HPDE6-E6E7 (cell line): ENCODE measurements at regions not wholly inside any gene's neighbourhood (a gene's known extent, or its start where the extent isn't known, plus 50 kb on each side); places are given as distances from the start of the nearest gene placed in this dataset.

Source experiments
- DNase-seq: peaks from one replicate; pipeline ENCODE4 v3.0.0; 2011; ENCODE audit warnings: missing footprints; ENCODE audit errors: extremely low spot score

DNA sequence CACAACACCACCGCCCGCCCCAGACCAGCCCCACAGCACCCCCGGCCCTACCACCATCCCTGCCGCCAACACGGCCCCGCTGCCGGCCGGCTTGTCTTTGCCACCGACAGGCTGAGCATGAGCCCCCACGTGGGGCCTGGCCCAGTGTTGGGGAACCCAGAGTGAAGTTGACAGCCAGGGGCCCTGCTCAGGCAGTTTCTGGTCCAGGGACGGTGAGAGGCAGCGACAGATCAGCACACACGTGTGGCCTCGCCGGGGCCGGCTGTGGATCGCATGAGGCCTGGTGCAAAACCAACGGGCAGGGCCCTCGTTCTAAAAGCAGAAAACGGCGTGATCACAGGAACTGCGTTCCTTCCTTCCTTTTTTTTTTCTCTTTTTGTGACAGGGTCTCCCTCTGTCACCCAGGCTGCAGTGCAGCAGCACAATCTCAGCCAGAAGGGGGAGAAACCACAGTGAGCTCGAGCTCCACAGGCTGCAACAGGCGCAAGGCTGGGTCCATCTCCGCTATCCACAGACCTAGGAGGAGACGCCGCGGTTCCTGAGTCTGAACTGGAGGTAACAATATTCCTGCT lies 50.5 kb upstream of the FBRSL1 start:
- DNase-seq, result no peak

DNA sequence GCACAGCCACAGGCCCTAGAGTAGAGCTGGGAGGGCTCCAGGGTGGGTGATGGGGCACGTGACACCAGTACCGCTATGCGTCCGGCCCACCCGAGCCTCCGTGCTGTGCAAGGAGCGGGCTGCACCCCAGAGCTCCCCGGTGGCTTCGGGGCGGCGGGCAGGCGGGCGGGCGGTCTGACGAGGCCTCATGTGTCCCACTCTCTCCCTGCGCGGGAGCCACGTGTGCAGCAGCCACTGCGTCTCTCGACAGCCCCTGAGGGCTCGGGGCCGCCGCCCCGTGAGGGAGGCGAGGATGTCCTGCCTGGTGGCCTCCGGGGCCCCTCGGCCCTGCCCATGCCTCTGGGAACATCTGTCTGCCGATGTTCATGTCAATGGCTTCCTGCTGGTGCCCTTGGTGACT lies 51.2 kb upstream of the FBRSL1 start:
- no peak for DNase-seq

DNA sequence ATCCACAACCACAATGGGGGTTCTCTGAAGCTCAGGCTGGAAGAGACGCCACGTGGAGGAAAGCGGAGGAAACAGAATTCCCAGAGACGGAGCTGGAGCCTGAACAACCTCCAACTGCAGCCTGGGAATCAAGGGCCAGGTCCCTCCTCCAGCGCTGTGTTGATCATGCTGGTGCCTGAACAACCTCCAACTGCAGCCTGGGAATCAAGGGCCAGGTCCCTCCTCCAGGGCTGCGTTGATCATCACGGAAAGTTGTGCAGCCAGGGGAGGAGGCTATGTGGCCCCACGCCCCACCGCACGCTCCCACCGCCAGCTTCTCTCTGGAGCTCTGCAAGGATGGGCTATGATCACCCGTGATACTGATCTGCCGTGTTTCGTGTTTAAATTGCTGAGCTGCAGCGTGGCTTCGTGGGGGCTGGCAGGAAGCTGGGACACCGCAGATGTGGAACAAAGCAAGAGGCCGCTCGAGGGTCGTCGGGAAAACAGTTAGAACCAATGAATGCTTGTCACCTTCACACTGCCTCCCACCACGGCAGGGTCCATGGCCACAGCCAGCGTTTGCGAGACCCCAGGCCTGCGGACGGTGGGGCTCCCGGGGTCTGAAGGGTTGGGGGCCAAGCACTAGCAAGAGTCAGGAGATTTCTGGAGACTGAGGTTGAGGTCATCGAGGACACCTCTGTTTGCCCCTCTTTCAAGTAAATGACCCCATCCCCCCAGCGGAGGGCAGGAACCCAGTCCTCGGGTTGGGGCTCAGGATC lies 51.8 kb upstream of the FBRSL1 start:
- no peak for DNase-seq

DNA sequence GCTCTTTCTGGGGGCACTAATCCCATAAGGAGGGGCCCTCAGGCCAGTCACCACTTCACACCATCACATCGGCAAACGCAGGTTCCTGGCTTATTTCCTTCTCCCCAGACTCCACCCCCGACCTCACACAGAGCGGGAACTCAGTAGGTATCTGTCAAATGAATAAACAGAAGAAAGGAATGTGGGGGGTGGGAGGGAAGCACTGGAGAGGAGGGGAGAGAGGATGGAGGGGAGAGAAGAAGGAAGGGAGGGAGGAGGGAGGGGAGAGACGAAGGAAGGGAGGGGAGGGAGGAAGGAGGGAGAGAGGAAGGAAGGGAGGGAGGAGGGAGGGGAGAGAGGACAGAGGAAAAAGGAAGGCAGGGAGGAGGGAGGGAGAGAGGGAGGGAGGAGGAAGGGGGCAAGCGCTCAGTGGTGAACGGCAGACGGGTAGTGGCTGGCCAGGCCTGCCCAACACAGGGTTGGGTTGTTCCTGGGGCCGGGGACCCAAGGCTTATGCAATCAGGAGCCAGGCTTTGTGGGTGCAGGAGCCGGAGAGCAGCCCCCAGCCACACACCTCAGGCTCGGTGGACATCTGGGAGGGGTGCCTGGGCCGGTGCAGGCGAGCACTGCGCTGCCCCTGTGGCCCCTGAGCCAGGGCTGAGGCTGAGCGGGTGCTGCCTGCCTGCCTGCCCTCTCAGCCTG lies 52.6 kb upstream of the FBRSL1 start:
- no peak for DNase-seq

DNA sequence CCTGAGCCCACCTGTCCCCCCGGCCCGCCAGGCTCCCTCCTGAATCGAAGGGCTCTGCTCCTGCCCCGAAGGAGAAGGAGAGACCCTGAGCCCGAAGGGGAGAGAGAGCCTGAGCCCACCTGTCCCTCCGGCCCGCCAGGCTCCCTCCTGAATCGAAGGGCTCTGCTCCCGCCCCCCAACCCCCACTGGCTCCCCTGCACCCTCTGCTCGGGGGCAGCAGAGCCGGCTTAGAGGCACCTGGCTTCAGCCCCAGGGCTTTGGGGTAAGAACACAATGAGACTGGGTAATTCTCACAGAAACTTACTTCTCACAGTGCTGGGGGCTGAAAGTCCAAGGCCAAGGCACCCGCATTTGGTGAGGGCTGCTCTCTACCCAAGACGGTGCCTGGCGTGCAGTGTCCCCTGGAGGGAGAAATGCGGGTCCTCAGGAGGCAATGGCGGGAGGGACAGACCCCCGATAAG lies 53.1 kb upstream of the FBRSL1 start:
- DNase-seq, result no peak

DNA sequence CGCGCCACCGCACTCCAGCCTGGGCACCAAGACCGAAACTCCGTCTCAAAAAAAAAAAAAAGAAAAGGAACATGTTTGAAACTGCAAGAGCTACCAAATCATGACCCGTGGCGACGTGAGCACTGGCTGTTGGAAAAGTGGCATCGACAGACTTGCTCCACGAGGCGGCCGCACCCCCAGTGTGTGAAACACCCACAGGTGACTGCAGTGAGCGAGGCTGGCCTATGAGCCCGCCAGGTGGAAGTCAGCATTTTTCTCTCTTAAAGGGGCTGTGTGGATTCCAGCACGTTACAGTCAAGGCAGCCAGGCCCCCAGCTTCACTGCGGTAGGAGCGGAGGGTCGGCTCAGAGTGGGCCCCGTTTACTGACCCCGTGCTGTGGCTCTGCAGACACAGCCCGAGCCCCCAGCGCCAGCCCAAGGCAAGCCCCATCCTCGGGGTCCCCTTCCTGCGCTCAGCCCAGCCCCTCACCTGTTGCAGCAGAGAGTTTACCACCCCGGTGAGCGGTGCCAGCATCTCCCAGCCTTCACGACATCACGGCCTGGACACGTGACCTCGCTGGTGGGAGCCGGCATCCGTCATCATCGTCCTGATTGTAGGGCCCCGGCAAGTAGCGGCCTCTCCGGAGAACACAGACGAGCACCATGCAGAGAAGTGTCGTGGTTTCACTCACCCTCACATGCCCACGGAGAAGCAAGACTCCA lies 54.3 kb upstream of the FBRSL1 start:
- DNase-seq, result no peak

DNA sequence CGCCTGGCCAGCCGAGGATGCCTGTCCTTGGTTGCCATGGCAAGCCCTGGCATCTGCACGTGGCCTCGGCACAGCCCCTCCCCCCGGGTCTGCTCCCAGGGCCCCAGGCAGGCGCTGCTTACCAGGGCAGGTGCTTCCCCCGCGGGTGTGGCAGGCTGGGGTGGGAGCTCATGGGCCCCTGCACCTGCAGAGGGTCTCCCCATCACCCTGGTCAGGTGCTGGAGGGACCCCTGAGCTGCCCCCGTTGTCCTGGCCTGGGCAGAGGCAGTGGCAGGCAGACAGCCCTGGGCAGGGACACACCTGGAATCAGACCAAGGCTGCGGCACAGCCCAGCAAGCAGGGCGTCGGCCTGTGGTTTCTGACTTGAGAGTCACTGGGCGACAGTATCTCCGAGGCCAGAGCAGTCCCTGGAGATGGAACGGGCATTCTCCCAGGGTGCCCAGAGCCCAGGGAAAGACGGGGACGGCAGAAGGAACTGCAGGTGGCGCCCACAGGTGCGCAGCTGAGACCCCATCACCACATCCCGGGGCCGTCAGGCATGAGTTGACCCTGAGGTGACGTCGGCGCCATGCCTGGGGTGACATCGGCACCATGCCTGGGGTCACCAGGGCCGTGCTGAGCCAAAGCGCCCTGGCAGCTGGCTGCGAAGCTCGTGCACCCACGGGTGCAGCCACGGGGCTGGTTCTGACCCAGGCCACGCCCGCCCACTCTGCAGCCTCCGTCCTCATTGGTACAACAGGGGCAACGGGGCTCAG lies 56.1 kb upstream of the FBRSL1 start:
- DNase-seq, result no peak

DNA sequence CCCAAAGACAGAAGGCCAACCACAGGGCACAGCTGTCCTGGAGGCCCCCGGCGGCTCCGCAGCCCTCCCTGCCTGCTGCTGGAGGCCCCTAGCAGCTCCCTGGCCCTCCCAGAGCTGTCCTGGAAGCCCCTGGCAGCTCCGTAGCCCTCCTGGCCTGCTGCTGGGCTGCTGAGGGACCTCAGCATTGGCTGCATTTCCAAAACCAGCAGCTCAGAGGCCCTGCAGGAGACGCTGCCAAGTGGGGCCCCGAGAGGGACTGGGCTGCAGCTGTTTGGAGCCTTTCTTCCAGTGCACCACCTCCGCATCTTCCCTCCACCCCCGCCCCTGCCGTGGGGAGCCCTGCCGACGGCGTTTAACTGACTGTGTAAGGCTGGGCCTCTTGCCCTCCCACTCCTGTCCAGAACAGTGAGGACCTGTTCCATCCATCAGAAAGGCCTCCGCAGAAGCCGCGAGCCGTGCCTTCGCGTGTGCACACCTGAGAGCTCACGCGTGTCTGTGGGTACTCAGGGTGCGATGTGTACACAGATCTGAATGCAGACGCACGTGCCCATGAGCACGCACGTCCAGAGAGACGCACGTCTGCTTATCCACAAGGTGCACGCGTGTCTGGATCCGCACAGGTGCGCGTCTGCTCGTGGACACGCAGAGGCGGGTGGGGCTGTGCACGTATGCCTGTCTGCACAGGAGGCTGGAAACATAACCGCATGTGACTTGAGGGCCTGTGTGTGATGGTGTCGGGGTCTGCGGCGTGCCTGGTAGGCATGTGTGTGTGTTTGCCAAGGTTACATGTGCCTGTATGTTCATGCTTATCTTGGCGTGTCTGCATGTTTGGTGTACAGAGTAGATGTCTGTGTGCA lies 57.0 kb upstream of the FBRSL1 start:
- DNase-seq, result no peak

DNA sequence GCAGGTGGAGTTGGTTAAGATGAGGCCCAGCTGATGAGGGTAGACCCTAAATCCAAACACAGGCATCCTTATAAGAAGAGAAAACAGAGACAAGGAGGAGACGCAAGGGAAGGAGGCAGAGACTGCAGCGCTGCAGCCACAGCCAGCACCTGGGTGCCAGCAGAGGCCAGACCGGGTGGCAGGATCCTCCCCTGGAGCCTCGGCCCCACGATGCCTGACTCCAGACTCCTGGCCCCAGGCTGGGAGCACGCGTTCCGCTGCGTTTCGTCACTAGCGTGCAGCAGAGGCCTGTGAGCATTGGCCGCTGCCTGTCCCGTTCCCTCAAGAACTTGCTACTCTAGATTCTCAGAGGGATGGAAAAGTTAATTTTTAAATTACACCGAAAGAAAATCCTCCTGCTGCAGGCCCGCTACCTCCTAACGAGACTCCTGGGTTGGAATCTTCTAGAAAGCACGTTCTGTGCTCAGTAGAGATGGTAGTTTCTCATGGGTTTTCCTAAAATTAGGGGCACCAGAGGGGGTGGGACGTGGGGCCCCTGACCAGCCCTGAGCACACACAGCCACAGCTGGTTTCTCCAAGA lies 57.7 kb upstream of the FBRSL1 start:
- DNase-seq, result no peak

DNA sequence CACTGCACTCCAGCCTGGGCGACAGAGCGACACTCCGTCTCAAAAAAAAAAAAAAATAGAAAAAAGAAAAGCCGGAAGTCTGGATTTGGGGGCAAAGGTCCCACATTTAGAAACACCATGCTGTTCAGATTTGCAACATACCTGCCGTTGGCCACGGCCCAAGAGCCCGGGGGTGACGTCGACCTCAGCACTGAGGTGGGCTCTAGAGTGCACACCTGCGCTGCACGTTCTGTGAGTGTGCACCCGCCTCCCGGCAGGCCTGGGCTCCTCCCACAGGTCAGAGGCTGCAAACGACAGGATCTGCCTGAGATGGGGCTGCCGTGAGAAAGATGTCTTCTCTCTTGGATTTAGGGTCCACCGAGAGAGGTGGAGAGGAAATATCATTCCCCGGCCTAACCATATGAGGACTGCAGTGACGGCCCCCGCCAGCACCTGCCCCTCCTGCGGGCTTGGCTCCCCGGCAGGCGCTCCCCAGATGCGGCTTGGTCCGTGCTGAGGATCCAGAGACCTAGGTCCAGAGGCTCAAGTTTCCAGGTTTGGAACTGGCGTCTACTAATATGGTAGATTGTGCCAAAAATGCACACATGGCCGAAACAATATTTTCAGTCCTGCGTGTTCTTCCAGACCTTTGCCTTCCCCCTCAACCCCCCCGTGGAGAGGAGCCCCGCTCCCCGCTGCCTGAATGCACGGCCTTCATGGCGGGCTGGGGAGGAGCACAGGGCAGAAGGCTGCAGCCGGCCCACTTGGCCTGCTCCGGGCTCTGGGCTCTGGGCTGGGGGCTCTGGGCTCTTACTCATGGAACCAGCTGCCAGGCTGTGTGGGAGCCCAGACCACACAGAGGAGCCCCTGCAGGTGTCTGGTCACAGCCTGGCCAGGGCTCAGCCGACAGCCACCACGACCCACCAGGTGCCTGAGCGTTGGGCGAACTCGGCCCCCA lies 58.8 kb upstream of the FBRSL1 start:
- no peak for DNase-seq

DNA sequence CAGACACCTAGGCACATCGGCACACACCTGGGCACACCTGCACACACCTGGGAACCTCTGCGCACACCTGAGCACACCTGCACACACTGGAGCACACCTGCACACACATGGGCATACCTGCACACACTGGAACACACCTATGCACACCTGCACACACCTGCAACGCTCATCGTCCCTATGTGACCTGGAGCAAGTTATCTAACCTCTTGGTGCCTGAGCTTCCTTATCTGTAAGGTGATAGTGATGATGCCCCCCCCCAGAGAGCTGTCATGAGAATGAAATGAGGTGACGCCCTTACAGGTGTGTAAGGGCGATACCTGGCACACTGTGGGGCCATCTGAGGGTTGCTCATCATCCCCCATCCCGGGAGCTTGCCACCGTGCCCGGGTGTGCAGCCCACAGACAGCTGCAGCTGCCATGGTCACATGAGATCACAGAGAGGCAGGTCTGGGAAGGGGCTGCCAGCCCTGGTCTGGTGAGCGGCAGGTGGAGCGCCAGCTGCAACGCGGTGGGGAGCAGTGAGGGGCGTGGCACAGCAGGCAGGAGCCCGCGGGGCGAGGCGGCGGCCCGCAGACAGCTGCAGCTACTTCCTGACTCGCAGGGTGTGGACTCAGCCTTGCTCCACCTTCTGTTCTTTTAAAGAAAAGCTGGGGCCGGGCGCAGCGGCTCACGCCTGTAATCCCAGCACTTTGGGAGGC lies 59.9 kb upstream of the FBRSL1 start:
- DNase-seq, result peak; percentile 54

DNA sequence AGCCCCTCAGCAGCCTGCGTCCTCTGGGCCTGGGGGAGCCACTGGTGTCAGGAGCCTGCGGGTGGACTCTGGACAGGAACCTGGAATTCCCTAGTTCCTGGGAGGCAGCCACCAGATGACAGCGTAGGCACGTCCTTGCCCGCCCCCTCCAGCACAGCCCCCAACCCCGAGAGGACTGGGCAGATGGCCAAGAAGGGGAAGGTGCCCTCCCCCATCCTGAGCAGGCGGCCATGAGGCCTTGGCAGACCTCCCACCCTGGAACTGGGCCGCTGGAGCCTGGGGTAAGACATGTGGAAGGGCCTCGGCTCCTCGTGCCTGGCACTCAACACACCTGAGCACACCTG lies 60.4 kb upstream of the FBRSL1 start:
- DNase-seq, result no peak

DNA sequence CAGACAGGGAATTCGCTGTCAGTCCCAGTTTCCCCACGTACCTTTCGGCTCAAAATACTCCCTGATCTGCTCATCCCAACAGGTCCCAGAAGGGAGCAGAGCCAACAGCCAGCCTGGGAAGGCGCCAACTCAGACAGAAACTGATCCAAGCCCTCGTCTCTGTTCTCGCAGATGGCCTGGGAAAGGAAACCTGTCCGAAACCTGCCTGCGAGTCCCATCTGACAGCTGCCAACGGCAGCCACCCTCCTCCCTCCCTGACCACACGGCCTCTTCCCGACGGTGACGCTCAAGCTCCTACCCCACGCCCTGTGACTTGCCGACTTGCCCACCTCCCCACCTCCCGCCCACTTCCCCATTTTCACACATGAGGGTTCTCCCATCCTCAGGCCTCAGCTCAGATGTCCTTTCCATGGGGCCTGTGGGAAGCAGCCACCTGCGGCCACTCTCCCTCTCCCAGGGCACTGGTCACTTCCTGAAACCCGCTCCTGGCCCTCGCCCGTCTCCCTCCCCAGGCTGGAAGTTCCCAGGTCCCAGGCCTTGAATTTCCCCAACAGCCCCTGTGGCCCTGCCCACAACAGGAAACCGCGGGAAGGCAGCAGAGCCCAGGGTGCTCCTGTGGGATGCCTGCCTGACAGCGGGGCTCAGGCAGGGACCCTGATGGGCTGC lies 60.9 kb upstream of the FBRSL1 start:
- DNase-seq, result no peak

DNA sequence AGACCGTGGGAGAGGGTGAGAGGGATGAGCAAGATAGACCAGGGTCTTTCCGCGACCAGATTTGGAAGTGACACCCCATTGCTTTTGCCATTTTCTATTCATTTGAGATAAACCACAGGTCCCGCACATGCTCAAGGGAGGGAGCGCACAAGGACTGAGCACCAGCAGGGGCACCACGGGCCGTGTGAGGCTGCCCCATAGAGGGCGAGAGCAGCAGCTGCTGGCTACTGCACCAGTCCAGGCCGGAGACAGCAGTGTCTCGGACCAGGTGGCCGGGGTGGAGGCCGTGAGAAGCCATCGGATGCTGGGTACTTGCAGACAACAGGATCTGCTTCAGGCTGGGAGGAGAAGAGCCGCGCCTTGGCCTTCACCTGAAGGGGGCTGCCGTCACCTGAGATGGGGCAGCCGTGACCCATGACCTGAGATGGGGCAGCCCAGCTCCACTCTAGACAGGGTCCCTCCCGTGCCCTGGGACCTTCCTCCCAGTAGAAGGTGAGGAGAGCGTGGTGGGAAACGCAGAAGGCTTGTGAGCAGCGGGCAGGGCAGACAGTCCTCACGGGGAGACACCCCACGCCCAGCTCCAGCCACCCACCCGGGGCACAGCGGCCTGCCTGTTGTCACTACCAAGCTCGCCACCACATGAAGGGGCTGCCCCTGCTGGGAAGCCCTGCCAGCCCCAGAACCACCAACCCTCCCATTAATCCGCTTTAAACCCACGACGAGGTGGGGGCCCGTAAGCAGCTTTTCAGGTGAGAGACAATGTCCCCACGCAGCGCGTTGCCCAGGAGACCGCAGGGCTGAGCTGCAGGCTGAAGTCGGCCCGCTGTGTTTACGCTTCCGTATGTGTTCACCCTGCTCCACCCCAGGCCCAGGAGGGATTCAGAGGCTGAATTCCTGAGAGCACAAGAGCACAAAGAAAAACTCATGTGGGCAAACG lies 61.7 kb upstream of the FBRSL1 start:
- DNase-seq, result no peak

DNA sequence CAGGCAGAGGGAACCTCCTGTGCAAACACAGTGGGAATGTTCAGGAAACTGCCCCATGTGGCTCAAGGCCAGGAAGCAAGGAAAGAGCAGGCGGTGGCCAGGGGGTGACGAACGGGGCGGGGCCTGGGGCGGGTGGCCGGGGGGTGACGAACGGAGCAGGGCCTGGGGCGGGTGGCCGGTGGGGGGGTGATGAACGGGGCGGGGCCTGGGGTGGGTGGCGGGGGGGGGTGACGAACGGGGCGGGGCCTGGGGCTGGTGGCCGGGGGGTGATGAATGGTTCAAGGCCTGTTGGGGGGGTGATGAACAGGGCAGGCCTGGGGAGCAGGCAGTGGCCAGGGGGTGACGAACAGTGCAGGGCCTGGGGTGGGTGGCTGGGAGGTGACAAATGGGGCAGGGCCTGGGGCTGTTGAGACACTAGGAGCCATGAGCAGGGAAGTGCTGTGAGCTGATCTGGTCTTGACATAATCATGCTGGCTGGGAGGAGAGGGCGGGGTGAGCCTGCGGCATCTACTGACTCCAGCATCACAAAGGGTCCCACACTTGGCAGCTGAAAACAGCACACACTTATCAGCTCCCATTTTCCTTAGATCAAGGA lies 62.7 kb upstream of the FBRSL1 start:
- DNase-seq, result no peak

DNA sequence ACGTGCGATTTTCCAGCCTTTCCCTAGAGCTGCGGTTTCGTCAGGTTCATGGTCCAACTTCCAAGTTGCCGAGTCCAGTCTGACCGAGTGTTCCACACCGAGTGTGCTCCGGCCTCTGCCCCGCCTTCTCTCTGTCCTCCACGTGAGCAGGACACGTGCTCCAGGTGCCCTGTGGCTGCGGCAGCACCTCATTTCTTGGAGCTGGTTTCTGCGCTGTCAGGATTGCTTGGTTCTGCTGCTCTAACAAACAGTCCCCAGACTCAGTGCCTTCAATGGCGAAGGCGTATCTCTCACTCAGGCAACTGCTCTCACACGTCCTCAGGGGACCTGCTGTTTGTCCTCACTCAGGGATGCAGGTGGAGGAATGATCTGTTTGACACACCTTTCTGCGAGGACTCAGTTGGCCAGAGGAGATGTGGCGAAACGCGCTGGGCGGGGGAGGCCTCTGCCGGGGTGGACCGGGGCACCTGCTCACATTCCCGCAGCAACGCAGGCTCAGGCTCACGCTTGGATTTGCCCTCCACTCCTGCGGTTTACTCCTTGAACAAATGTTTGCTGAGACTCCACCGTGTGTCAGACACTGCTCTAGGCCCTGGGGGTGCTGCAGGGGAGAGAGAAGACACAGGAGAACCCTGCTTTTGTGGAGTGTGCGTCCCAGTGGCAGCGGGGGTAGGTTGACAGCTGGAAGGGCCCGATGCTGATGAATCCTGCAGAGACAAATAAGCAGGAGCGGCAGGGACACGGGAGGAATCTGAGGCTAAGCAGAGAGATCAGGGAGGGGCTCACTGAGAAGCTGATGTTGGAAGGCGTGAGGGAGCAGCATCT lies 63.4 kb upstream of the FBRSL1 start:
- DNase-seq, result no peak
